ENCODE measurements at regions not wholly inside any gene's neighbourhood (a gene's known extent, or its start where the extent isn't known, plus 50 kb on each side); places are given as distances from the start of the nearest gene placed in this dataset.

DNA sequence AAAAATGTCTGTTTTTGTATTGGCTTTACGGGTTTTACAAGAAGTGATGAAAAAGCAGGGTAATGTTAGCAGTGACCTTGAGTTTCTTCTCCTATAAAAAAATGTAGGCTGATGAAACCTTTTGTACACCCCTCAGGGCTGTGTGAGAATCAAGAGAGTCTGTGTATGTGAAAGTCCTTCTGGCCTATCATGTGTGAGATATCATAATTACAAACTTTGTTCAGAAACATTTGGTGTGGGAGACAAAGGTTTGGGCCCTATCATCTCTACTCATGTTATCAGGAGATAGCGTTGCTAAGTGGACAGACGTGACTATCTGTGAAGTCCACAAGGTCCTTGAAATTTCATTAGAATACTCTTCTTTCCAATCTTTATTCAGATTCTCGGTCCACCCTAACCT is 170.6 kb upstream of the HAND2 start:
- Histone ChIP-seq H3K4me1 (ENCODE audit: insufficient read depth, low read length) (no peaks in the 10 kb centered on the region), H3K27ac (ENCODE audit: low read depth, low read length) (no peak overlapping the region), H3K9me3 (ENCODE audit: low read length) (no peaks in the 10 kb centered on the region), H3K4me3 (ENCODE audit: low read length) (no peak overlapping the region), H3K36me3 (ENCODE audit: insufficient read depth, low read length) (no peaks in the 10 kb centered on the region), H3K27me3 (ENCODE audit: insufficient read depth, low read length, poor library complexity, severe bottlenecking) (no peaks in the 10 kb centered on the region)
- no peak overlapping the region for H3K27ac Mint-ChIP-seq
- DNase-seq: no peak
- POLR2A ChIA-PET: no interaction called here
- H3K9me3 Mint-ChIP-seq: no peaks in the 10 kb centered on the region
- no peaks in the 10 kb centered on the region for H3K27me3 Mint-ChIP-seq
- H3K4me3 Mint-ChIP-seq: no peak overlapping the region
- no peaks in the 10 kb centered on the region for H3K36me3 Mint-ChIP-seq
- H3K4me1 Mint-ChIP-seq: no peaks in the 10 kb centered on the region
- CTCF ChIA-PET: no interaction called here

DNA sequence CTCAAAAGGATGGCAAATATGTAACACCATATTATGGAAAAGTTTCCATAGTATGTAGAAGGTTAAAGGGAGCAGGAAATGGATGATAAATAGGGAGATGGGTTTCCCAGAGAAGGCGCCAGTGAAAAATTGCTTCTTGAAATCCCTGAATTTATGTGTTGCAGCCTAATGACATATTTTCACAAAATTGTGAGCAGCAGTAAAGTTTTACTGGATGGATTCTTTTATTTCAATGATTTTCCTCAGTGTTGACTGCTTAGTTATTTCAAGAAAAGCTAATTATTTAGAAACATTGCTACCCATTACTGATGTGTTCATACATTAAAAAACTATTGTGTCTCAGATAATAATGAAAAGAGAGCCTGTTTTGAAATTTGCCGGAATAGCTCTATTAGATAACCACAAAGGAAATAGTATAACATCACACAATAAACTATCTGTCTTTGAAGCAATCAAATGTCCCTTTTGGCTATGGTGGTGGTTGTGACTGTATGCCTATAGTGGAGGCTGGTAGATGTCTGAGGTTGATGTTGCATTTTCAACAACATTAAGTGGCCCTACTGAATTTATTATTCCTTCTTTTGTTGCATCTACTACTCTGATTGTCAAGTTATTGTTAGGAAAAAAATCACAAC is 169.9 kb upstream of the HAND2 start:
- no peak overlapping the region for H3K4me3 Mint-ChIP-seq
- CTCF ChIA-PET: no interaction called here
- no peak for DNase-seq
- no peaks in the 10 kb centered on the region for H3K27me3 Mint-ChIP-seq
- Histone ChIP-seq H3K4me1 (ENCODE audit: insufficient read depth, low read length) (no peaks in the 10 kb centered on the region), H3K9me3 (ENCODE audit: low read length) (no peaks in the 10 kb centered on the region), H3K27ac (ENCODE audit: low read depth, low read length) (no peak overlapping the region), H3K27me3 (ENCODE audit: insufficient read depth, low read length, poor library complexity, severe bottlenecking) (no peaks in the 10 kb centered on the region), H3K4me3 (ENCODE audit: low read length) (no peak overlapping the region), H3K36me3 (ENCODE audit: insufficient read depth, low read length) (no peaks in the 10 kb centered on the region)
- H3K36me3 Mint-ChIP-seq: no peaks in the 10 kb centered on the region
- POLR2A ChIA-PET: no interaction called here
- no peak overlapping the region for H3K27ac Mint-ChIP-seq
- no peaks in the 10 kb centered on the region for H3K4me1 Mint-ChIP-seq
- no peaks in the 10 kb centered on the region for H3K9me3 Mint-ChIP-seq

DNA sequence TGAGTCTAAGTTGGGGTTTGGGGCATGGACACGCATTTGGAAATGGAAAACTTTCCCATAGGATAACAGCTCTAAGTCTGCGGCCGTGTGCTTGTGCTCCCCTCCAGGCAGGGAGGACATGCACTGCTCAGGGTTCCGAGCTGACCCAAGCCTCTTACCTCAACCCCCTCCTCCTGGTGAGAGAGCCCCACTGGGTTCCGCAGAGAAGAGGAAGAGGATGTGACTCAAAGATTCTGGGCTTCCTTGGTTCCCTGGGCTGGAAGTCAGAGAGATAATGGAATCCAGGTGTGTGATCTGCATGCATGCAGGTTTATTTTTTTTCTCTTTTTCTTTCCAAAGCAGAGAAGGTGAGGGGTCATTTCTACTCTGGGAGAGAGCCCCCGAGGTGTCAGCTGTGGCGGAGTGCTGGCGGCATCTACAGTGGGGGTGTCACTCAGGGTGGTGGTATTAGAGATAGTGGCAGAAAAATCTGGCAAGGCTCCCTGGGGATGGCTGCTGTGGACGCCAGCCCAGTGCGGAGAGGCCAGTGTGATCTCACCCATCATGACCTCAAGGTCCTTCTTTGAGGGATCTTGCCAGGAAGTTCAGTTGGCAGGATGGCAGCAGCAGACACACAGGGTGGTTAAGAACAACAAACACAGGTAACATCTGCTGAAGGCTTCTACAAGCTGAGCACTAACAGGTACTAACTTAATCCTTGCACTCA is 168.7 kb upstream of the HAND2 start:
- ChIA-PET CTCF (no interaction called here), POLR2A (no interaction called here)
- no peak overlapping the region for H3K27ac ChIP-seq (ENCODE audit: low read depth, low read length)
- H3K4me3 Mint-ChIP-seq: no peak overlapping the region
- H3K9me3 ChIP-seq (ENCODE audit: low read length): no peaks in the 10 kb centered on the region
- no peak overlapping the region for H3K27ac Mint-ChIP-seq
- no peaks in the 10 kb centered on the region for H3K36me3 ChIP-seq (ENCODE audit: insufficient read depth, low read length)
- H3K27me3 ChIP-seq (ENCODE audit: insufficient read depth, low read length, poor library complexity, severe bottlenecking): no peaks in the 10 kb centered on the region
- no peaks in the 10 kb centered on the region for H3K9me3 Mint-ChIP-seq
- no peak for DNase-seq
- H3K36me3 Mint-ChIP-seq: no peaks in the 10 kb centered on the region
- no peaks in the 10 kb centered on the region for H3K27me3 Mint-ChIP-seq
- H3K4me3 ChIP-seq (ENCODE audit: low read length): no peak overlapping the region
- H3K4me1 Mint-ChIP-seq: no peaks in the 10 kb centered on the region
- H3K4me1 ChIP-seq (ENCODE audit: insufficient read depth, low read length): no peaks in the 10 kb centered on the region

DNA sequence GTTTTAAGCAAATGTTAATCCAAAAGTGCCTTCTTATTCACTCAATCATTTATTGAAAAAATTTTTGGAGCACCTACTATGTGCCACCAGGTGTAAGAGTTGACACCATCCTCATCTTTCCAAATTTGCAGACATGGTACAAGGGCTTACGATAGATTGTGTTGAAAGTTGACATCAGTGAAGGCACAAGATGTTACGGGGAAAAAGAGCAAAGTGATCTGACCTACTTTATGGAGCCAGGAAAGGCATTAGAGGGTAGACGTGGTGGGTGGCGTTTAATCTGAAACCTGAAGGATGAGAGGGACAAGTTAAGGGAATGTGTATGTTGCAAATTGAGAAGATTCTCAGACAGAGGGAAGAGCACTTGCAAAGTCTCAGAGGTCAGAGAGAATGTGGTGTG is 167.8 kb upstream of the HAND2 start:
- no peak overlapping the region for H3K27ac Mint-ChIP-seq
- POLR2A ChIA-PET: no interaction called here
- no peak overlapping the region for H3K4me3 Mint-ChIP-seq

DNA sequence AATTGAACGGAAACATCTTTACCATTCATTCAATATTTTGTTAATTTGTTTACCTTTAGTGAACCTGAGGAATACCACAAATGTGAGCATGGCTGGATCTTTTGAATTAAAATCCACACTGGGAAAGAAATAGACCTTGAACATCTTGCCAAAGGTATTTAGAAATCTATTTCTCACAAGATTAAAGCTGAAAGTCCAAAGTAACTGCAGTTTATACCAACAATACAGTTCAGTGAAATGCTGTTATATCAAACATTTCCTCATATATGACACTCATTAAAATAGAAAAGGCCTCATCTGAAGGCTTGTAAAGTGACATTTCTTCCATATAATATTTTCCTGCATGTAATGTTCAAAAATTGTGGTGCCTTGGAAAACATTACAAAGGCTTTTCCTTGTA is 166.5 kb upstream of the HAND2 start:
- Mint-ChIP-seq H3K27me3 (no peaks in the 10 kb centered on the region), H3K36me3 (no peaks in the 10 kb centered on the region), H3K9me3 (no peaks in the 10 kb centered on the region), H3K4me1 (no peaks in the 10 kb centered on the region), H3K27ac (no peak overlapping the region), H3K4me3 (no peak overlapping the region)
- Histone ChIP-seq H3K4me3 (ENCODE audit: low read length) (no peak overlapping the region), H3K27ac (ENCODE audit: low read depth, low read length) (no peak overlapping the region), H3K4me1 (ENCODE audit: insufficient read depth, low read length) (no peaks in the 10 kb centered on the region), H3K9me3 (ENCODE audit: low read length) (no peaks in the 10 kb centered on the region), H3K36me3 (ENCODE audit: insufficient read depth, low read length) (no peaks in the 10 kb centered on the region), H3K27me3 (ENCODE audit: insufficient read depth, low read length, poor library complexity, severe bottlenecking) (no peaks in the 10 kb centered on the region)
- CTCF ChIA-PET: no interaction called here
- POLR2A ChIA-PET: no interaction called here
- no peak for DNase-seq

More for the DNA sequence above, 167.8 kb upstream of the HAND2 start:
- Histone ChIP-seq H3K36me3 (ENCODE audit: insufficient read depth, low read length) (no peaks in the 10 kb centered on the region), H3K27me3 (ENCODE audit: insufficient read depth, low read length, poor library complexity, severe bottlenecking) (no peaks in the 10 kb centered on the region), H3K27ac (ENCODE audit: low read depth, low read length) (no peak overlapping the region), H3K4me1 (ENCODE audit: insufficient read depth, low read length) (no peaks in the 10 kb centered on the region), H3K4me3 (ENCODE audit: low read length) (no peak overlapping the region), H3K9me3 (ENCODE audit: low read length) (no peaks in the 10 kb centered on the region)
- no peak for DNase-seq
- no peaks in the 10 kb centered on the region for H3K27me3 Mint-ChIP-seq
- no peaks in the 10 kb centered on the region for H3K9me3 Mint-ChIP-seq
- H3K36me3 Mint-ChIP-seq: no peaks in the 10 kb centered on the region
- H3K4me1 Mint-ChIP-seq: no peaks in the 10 kb centered on the region
- CTCF ChIA-PET: no interaction called here

DNA sequence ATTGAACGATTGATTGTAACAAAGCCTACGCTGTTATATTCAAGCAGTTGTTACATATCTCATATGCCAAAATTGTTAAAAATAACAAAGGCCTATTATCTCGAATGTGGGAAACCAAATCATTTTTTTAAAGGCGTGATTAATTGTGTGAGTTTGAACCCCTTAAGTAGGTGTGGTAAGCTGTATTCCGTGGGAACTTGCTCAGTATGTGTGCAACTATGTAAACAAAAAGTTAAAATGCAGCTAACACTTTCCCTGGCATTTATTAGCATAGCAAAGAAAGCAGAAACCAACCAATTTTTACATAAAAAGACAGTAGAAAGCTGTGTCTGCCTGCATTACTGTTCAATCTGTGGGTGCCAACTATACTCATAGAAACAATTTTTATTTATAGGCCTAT is 166.0 kb upstream of the HAND2 start:
- CTCF ChIA-PET: no interaction called here
- no peaks in the 10 kb centered on the region for H3K27me3 Mint-ChIP-seq
- Histone ChIP-seq H3K9me3 (ENCODE audit: low read length) (no peaks in the 10 kb centered on the region), H3K4me3 (ENCODE audit: low read length) (no peak overlapping the region), H3K36me3 (ENCODE audit: insufficient read depth, low read length) (no peaks in the 10 kb centered on the region), H3K27ac (ENCODE audit: low read depth, low read length) (no peak overlapping the region), H3K4me1 (ENCODE audit: insufficient read depth, low read length) (no peaks in the 10 kb centered on the region), H3K27me3 (ENCODE audit: insufficient read depth, low read length, poor library complexity, severe bottlenecking) (no peaks in the 10 kb centered on the region)
- H3K36me3 Mint-ChIP-seq: no peaks in the 10 kb centered on the region
- no peaks in the 10 kb centered on the region for H3K4me1 Mint-ChIP-seq
- no peak overlapping the region for H3K4me3 Mint-ChIP-seq
- H3K9me3 Mint-ChIP-seq: no peaks in the 10 kb centered on the region
- POLR2A ChIA-PET: no interaction called here
- DNase-seq: no peak
- H3K27ac Mint-ChIP-seq: no peak overlapping the region

DNA sequence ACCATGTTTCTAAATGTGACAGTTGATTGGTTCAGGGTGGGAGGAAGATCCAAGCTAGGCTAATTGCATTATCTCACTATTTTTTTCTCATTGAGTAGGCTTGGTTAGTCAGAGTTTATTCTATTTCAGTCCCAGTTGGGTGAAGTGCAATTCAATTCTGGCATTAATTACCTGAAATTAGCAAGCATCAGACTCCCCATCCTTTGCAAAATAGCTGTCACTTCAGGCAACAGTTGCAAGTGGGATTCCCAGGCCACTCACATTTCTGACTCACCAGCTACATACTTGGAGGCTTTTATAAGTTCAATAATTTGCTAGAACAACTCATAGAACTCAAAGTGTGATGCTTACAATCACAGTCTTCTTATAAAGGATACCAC is 155.8 kb upstream of the HAND2 start:
- Histone ChIP-seq H3K4me3 (ENCODE audit: low read length) (no peak overlapping the region), H3K27me3 (ENCODE audit: insufficient read depth, low read length, poor library complexity, severe bottlenecking) (no peaks in the 10 kb centered on the region), H3K27ac (ENCODE audit: low read depth, low read length) (no peak overlapping the region), H3K9me3 (ENCODE audit: low read length) (no peaks in the 10 kb centered on the region), H3K4me1 (ENCODE audit: insufficient read depth, low read length) (no peaks in the 10 kb centered on the region), H3K36me3 (ENCODE audit: insufficient read depth, low read length) (no peaks in the 10 kb centered on the region)
- no peak for DNase-seq
- Mint-ChIP-seq H3K36me3 (no peaks in the 10 kb centered on the region), H3K4me1 (no peaks in the 10 kb centered on the region), H3K9me3 (no peaks in the 10 kb centered on the region), H3K27me3 (no peaks in the 10 kb centered on the region), H3K4me3 (no peak overlapping the region), H3K27ac (no peak overlapping the region)
- ChIA-PET CTCF (no interaction called here), POLR2A (no interaction called here)

DNA sequence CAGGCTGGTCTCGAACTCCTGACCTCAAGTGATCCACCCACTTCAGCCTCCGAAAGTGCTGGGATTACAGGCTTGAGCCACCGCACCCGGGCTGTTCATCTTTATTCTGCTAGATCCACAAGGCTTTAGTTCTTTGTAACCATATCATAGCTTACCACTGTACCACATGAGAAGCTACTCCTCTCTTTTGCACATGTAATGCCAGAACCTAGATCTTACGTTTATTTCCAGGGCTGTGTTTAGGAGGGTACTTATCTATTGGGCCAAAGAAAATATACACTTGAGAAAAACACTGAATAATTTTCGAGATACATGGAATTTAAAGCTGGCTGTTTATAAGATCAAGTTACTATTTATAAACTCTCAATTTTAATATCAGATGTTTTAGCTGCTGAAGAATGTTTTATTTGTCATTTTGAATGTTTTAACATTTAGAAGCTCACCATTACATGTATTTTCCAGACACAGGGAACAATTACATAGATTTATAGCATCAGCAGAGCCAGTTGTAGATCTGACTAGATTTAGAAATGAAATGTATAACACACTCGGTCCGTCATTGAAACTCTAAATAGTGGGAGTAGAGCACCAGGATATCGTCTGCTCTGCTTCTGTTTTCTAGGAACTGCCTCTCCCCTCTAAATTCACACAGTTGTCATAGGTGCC is 155.3 kb upstream of the HAND2 start:
- H3K4me1 ChIP-seq (ENCODE audit: insufficient read depth, low read length): no peaks in the 10 kb centered on the region
- H3K9me3 ChIP-seq (ENCODE audit: low read length): no peaks in the 10 kb centered on the region
- H3K27me3 ChIP-seq (ENCODE audit: insufficient read depth, low read length, poor library complexity, severe bottlenecking): no peaks in the 10 kb centered on the region
- H3K27me3 Mint-ChIP-seq: no peaks in the 10 kb centered on the region
- H3K36me3 Mint-ChIP-seq: no peaks in the 10 kb centered on the region
- no peaks in the 10 kb centered on the region for H3K36me3 ChIP-seq (ENCODE audit: insufficient read depth, low read length)
- no peak for DNase-seq
- no peak overlapping the region for H3K27ac Mint-ChIP-seq
- no peak overlapping the region for H3K27ac ChIP-seq (ENCODE audit: low read depth, low read length)
- H3K4me1 Mint-ChIP-seq: no peaks in the 10 kb centered on the region
- H3K9me3 Mint-ChIP-seq: no peaks in the 10 kb centered on the region
- ChIA-PET CTCF (no interaction called here), POLR2A (no interaction called here)
- H3K4me3 Mint-ChIP-seq: no peak overlapping the region
- H3K4me3 ChIP-seq (ENCODE audit: low read length): no peak overlapping the region
